Karpas-422 (cell line): ENCODE measurements at regions not wholly inside any gene's neighbourhood (a gene's known extent, or its start where the extent isn't known, plus 50 kb on each side); places are given as distances from the start of the nearest gene placed in this dataset.
"Not testable (repeated sequence)": the region's sequence is repeated elsewhere in the genome, so short reads cannot be mapped to it uniquely, and the experiment has no call there.

Source experiments
- DNase-seq: peaks from one replicate; pipeline ENCODE4 v3.0.0-alpha.2; 2015
- H2AFZ ChIP-seq: fragments of 200-600 bp; sonication (generic); 2 replicates; pipeline ENCODE4 v1.6.1; 2014; ENCODE audit warnings: antibody characterized with exemption, low read length, mixed read lengths
- H3K27ac ChIP-seq: fragments of 200-600 bp; sonication (generic); 2 replicates; pipeline ENCODE4 v1.5.1; 2014; ENCODE audit warnings: mild to moderate bottlenecking, low read length, moderate library complexity
- H3K27me3 ChIP-seq: fragments of 200-600 bp; sonication (generic); 2 replicates; pipeline ENCODE4 v1.6.1; 2014; ENCODE audit warnings: low read length, mixed read lengths
- H3K36me3 ChIP-seq: fragments of 200-600 bp; sonication (generic); 2 replicates; pipeline ENCODE4 v1.6.1; 2014; ENCODE audit warnings: low read length, mixed read lengths; ENCODE audit not compliant: insufficient read depth
- H3K4me1 ChIP-seq: fragments of 200-600 bp; sonication (generic); 2 replicates; pipeline ENCODE4 v1.6.1; 2014; ENCODE audit warnings: mild to moderate bottlenecking, low read length, mixed read lengths
- H3K4me2 ChIP-seq: fragments of 200-600 bp; sonication (generic); 2 replicates; pipeline ENCODE4 v1.6.1; 2014; ENCODE audit warnings: low read length, low read depth, mild to moderate bottlenecking; ENCODE audit not compliant: poor library complexity, severe bottlenecking
- H3K4me3 ChIP-seq: fragments of 200-600 bp; sonication (generic); 2 replicates; pipeline ENCODE4 v1.5.1; 2014; ENCODE audit warnings: mild to moderate bottlenecking, antibody characterized with exemption, low read length, mixed read lengths
- H3K79me2 ChIP-seq: fragments of 200-600 bp; sonication (generic); 2 replicates; pipeline ENCODE4 v1.6.1; 2014; ENCODE audit warnings: mild to moderate bottlenecking, low read length, mixed read lengths
- H3K9ac ChIP-seq: fragments of 200-600 bp; sonication (generic); 2 replicates; pipeline ENCODE4 v1.6.0; 2014; ENCODE audit warnings: low read length
- H3K9me2 ChIP-seq: fragments of 200-600 bp; sonication (generic), shearing (Covaris generic); replicated peaks from 2 replicates; pipeline ENCODE4 v1.6.0; 2014; ENCODE audit warnings: mild to moderate bottlenecking, low read length, moderate library complexity; ENCODE audit not compliant: insufficient read depth
- H3K9me3 ChIP-seq: fragments of 300-700, 200-600 bp; sonication (generic); 2 replicates; pipeline ENCODE4 v1.6.1; 2014; ENCODE audit warnings: low read length, mixed read lengths
- H4K20me1 ChIP-seq: fragments of 200-600 bp; sonication (generic); 2 replicates; pipeline ENCODE4 v1.6.1; 2014; ENCODE audit warnings: mild to moderate bottlenecking, antibody characterized with exemption, low read length, low read depth; ENCODE audit not compliant: insufficient read depth

DNA sequence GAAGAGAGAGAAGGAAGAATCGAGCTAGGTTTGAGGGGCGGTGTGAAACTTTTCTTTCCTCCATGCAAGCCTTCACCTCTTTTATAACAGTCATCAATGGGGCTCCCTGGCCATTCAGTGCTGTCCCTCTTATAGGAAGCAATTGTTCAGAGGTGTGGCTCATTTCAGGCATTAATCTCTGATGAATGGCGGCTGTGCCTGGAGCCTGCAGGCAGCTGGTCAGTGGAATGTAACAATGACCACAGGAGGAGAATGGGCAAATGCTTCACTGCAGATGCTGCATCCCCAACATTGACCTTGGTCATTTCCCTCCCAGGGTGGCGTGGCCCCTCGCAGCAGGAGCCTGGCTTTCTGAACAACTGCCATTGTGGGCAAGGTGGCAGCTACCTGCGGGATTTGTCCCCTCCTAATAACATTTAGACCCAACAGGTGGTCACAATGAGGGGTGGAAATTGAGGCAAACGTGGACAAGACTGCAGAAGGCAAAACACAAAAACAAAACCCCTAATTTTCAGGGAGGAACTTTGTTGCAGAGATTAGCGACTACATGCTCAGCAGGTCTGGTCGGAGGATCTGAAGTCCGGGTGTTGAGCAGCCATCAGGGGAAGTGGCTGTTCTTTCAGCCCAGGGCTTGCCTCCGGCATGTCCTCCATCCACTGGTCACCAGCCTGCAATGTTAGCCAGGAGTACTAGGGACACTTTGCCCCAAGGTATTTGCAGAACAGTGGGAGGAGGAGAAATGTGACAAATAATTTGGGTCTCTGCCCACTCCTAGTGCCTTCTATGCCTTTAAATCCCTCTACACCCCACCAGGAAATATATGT lies 97.3 kb upstream of the PAXBP1 start:
- H3K9me2 ChIP-seq = no peaks in the 10 kb centered on the region
- H3K9me3 ChIP-seq = no peaks in the 10 kb centered on the region
- no peaks in the 10 kb centered on the region for H3K79me2 ChIP-seq
- H3K27me3 ChIP-seq = peaks cover 3% of the 10 kb centered on the region; the same call in 1 of the 2 replicates
- H3K4me1 ChIP-seq = no peaks in the 10 kb centered on the region
- H2AFZ ChIP-seq = no peak overlapping the region
- H3K4me3 ChIP-seq = no peak overlapping the region
- no peaks in the 10 kb centered on the region for H3K36me3 ChIP-seq
- no peak overlapping the region for H3K27ac ChIP-seq
- H4K20me1 ChIP-seq = no peaks in the 10 kb centered on the region
- DNase-seq = no peak
- no peak overlapping the region for H3K9ac ChIP-seq
- no peak overlapping the region for H3K4me2 ChIP-seq

DNA sequence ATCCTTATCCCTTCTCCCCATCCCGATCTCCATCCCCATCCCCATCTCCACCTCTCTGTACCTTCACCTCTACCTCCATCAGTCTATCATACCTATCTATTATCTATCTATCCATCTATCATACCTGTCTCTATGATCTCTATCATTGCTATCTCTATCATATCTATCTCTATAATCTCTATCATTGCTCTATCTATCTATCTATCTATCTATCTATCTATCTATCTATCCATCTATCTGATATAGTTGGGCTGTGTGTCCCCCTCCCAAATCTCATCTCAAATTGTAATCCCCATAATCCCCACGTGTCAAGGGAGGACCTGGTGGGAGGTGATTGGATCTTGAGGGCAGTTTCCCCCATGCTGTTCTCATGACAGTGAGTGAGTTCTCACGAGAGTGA lies 97.9 kb upstream of the PAXBP1 start:
- peaks cover 3% of the 10 kb centered on the region; the same call in 1 of the 2 replicates for H3K27me3 ChIP-seq
- H3K27ac ChIP-seq = no peak overlapping the region
- DNase-seq = no peak
- H3K4me2 ChIP-seq = no peak overlapping the region
- H2AFZ ChIP-seq = no peak overlapping the region
- no peaks in the 10 kb centered on the region for H3K9me2 ChIP-seq
- no peak overlapping the region for H3K4me3 ChIP-seq
- H3K4me1 ChIP-seq = no peaks in the 10 kb centered on the region
- no peak overlapping the region for H3K9ac ChIP-seq
- H3K36me3 ChIP-seq = no peaks in the 10 kb centered on the region
- no peaks in the 10 kb centered on the region for H3K9me3 ChIP-seq
- no peaks in the 10 kb centered on the region for H3K79me2 ChIP-seq
- H4K20me1 ChIP-seq = no peaks in the 10 kb centered on the region

DNA sequence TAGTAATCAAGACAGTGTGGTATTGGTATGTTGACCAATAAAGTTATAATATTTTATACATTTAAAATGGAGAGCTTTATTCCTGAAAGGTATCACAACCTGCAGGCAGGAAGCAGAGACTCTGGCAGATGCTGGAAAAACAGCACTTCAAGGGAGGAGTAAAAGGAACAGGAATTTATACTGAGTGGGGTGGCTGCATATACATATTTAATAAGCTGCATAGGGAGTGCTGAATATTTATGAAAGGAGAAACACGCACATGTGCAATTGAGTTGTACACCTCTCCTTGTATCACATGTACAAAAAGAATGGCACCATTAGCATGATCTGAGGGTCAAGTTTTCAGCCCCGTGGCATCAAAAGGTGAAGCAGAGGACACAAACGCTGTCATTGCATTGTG lies 104.9 kb upstream of the PAXBP1 start:
- Histone ChIP-seq H3K27ac (no peak overlapping the region), H3K4me2 (no peak overlapping the region), H3K36me3 (no peaks in the 10 kb centered on the region), H3K9me2 (no peaks in the 10 kb centered on the region), H3K9ac (no peak overlapping the region), H2AFZ (no peak overlapping the region), H3K27me3 (peaks cover 3% of the 10 kb centered on the region; the same call in 1 of the 2 replicates), H3K4me1 (no peaks in the 10 kb centered on the region), H3K79me2 (no peaks in the 10 kb centered on the region), H4K20me1 (no peaks in the 10 kb centered on the region), H3K4me3 (no peak overlapping the region), H3K9me3 (no peaks in the 10 kb centered on the region)
- DNase-seq = no peak

DNA sequence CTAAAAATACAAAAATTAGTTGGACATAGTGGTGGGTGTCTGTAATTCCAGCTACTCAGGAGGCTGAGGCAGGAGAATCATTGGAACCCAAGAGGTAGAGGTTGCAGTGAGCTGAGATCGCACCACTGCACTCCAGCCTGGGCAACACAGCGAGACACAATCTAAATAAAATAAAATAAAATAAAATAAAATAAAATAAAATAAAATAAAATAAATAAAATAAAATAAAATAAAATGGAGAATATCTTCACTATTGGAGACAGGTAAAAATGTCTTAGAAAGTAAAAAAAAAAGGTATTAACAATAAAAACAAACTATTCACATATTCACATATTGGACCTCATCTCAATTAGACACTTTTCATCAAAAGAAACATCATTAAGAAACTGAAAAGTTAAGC lies 106.3 kb upstream of the PAXBP1 start:
- H2AFZ ChIP-seq, H3K27ac ChIP-seq, H3K9ac ChIP-seq, H3K4me1 ChIP-seq, H3K4me2 ChIP-seq, H3K9me3 ChIP-seq, H3K79me2 ChIP-seq, DNase-seq, H3K27me3 ChIP-seq, H3K9me2 ChIP-seq, H4K20me1 ChIP-seq, H3K36me3 ChIP-seq, H3K4me3 ChIP-seq: not testable (repeated sequence)

DNA sequence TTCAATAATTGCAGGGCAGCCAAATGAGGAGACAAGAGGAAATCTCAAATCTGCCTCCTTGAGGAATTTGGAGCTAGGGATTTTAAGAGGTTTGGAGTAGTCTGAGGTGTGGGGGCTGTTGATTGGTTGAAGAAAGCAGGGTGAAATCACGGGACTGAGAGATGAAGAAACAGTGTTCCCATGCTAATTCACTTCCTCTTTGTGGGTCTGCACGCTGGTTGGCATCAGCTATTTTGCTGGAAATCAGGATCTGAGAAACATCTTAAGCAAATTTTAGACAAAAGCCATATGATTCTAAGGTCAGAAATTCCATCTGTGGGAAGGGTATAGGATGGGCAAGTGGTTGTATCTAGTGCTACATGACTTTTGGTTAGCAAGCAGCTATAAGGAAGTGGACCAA lies 107.1 kb upstream of the PAXBP1 start:
- H2AFZ ChIP-seq = no peak overlapping the region
- no peak overlapping the region for H3K9ac ChIP-seq
- no peak overlapping the region for H3K4me2 ChIP-seq
- no peaks in the 10 kb centered on the region for H3K9me2 ChIP-seq
- no peaks in the 10 kb centered on the region for H3K9me3 ChIP-seq
- DNase-seq = no peak
- H4K20me1 ChIP-seq = no peaks in the 10 kb centered on the region
- no peaks in the 10 kb centered on the region for H3K4me1 ChIP-seq
- H3K79me2 ChIP-seq = no peaks in the 10 kb centered on the region
- H3K36me3 ChIP-seq = no peaks in the 10 kb centered on the region
- H3K27ac ChIP-seq = no peak overlapping the region
- no peaks in the 10 kb centered on the region for H3K27me3 ChIP-seq
- no peak overlapping the region for H3K4me3 ChIP-seq

DNA sequence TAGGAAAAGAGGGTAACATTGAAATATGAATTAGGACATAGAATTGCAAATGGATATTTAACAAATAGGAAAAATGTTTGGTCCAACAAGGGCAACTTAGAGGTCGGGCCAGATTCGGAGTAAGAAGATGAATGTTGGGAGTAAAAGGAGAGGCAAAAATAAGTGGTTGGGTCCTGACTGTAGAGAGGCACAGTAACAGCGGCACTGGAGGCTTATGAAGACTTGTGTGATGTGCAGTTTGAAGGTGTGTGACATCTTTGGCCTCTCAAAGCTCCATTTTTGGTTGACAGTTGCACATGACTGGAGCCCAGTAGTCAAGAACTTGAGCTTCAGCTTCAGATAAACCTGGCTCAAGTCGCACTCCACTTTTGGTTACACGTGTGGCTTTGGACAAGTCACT lies 109.9 kb upstream of the PAXBP1 start:
- DNase-seq = no peak
- Histone ChIP-seq H2AFZ (no peak overlapping the region), H3K27me3 (no peaks in the 10 kb centered on the region), H3K9me3 (no peaks in the 10 kb centered on the region), H3K36me3 (no peaks in the 10 kb centered on the region), H3K4me3 (no peak overlapping the region), H3K27ac (no peak overlapping the region), H3K4me2 (no peak overlapping the region), H3K9me2 (no peaks in the 10 kb centered on the region), H3K79me2 (no peaks in the 10 kb centered on the region), H3K9ac (no peak overlapping the region), H4K20me1 (no peaks in the 10 kb centered on the region), H3K4me1 (no peaks in the 10 kb centered on the region)

DNA sequence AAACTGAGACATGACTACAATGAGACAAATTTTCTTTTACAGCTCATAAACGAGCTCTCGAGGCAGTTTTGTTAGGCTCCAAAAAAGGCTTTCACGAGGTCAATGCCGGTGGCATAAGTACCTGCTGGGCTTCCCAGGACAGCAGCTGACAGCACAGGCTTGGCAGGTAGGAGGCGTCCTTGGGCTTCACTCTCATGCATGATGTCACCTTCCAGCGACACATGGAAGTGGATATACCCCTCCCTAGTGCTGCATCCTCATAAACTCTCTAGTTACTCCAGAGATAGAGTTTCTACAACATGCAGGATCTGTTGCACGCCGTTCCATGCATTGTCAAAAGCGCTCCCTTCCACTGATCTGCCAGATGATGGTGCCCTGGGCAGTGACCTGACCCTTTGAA lies 112.5 kb upstream of the PAXBP1 start:
- H3K36me3 ChIP-seq = no peaks in the 10 kb centered on the region
- no peak overlapping the region for H3K27ac ChIP-seq
- H3K9me2 ChIP-seq = no peaks in the 10 kb centered on the region
- no peak overlapping the region for H2AFZ ChIP-seq
- no peak overlapping the region for H3K4me2 ChIP-seq
- H3K4me1 ChIP-seq = no peaks in the 10 kb centered on the region
- no peaks in the 10 kb centered on the region for H3K27me3 ChIP-seq
- DNase-seq = no peak
- no peaks in the 10 kb centered on the region for H3K79me2 ChIP-seq
- no peak overlapping the region for H3K4me3 ChIP-seq
- no peaks in the 10 kb centered on the region for H4K20me1 ChIP-seq
- no peaks in the 10 kb centered on the region for H3K9me3 ChIP-seq
- no peak overlapping the region for H3K9ac ChIP-seq

DNA sequence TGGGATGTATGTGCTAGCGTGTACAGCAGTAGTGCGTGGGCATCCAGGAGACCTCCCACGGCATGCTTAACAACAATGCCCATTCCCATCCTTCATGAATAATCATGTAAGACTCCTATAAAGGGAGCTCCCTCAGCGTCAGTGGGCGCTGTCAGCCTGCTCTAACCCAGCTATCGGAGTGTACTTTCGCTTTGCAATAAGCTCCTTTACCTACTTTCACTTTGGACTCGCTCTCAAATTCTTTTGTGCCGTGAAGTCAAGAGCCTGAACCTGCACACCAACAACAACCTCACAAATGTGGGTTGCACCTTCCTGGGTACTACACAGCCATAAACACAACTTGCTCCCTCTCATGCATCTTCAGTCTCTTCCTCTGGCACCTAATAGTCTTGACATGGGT lies 114.8 kb upstream of the PAXBP1 start:
- no peaks in the 10 kb centered on the region for H3K9me3 ChIP-seq

More for the DNA sequence above, 114.8 kb upstream of the PAXBP1 start:
- Histone ChIP-seq H3K4me3 (peak overlapping the region; percentile 37; the same call in 1 of the 2 replicates), H3K4me2 (peak overlapping the region; percentile 41), H3K27ac (no peak overlapping the region), H2AFZ (no peak overlapping the region), H3K9me2 (no peaks in the 10 kb centered on the region), H3K27me3 (no peaks in the 10 kb centered on the region), H3K36me3 (no peaks in the 10 kb centered on the region), H4K20me1 (no peaks in the 10 kb centered on the region), H3K9ac (no peak overlapping the region), H3K4me1 (no peaks in the 10 kb centered on the region), H3K79me2 (no peaks in the 10 kb centered on the region)
- no peak for DNase-seq
